Epithelial cell of prostate (primary cell): ENCODE measurements at regions not wholly inside any gene's neighbourhood (a gene's known extent, or its start where the extent isn't known, plus 50 kb on each side); places are given as distances from the start of the nearest gene placed in this dataset.
A peak's percentile ranks its signal among the peaks of the same experiment; 100 is the strongest.
"Not testable (repeated sequence)": the region's sequence is repeated elsewhere in the genome, so short reads cannot be mapped to it uniquely, and the experiment has no call there.

Experiments used
- DNase-seq: peaks from one replicate; pipeline ENCODE4 v3.0.0-alpha.2; 2011; ENCODE audit warnings: low read depth, low spot score
- H3K27ac ChIP-seq: fragments of 450-650 bp; 2 replicates; pipeline ENCODE4 v1.5.1; 2017; ENCODE audit warnings: mild to moderate bottlenecking

DNA sequence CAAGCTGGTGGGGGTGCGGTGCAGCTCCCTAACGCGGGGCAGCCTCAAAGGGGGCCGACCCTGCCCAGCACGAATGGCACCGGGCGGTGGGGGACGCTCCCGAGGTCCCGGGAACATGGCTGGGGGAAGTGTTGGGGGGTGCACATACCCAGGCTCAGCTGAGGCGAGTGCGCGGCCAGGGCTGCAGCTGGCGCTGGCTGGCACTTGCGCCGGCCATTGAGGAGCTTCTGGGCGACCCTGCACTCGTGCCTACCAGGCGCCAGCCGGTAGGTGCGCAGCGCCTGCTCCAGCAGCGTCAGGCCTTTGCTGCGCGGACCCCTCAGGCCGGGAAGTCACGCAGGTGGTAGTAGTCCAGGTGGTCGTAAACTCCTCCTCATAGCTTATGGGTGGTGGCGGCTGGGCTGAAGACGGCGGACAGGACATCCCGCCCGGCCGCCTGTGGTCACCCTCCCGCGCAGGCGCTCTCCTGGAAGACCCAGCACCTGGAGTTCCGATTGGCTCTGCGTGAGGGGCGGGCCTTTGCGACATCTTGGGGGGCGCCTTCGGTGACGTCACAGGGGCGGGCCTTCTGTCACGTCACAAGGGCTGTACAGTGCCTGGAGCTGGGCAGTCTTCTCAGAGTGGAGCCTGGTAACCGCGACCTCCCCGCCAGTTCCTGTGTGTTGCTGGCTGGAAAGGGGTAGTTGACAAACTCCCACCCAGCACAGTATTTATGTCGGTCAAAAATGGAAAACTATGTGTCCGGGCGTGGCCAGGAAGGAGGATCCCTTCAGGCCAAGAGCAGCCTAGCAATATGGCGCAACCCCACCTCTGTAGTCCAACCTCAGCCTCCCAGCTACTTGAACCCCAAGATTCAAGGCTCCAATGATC is 74.5 kb upstream of the ERV3-1 start:
- peak; percentile 57 for DNase-seq
- not testable (repeated sequence) for H3K27ac ChIP-seq

DNA sequence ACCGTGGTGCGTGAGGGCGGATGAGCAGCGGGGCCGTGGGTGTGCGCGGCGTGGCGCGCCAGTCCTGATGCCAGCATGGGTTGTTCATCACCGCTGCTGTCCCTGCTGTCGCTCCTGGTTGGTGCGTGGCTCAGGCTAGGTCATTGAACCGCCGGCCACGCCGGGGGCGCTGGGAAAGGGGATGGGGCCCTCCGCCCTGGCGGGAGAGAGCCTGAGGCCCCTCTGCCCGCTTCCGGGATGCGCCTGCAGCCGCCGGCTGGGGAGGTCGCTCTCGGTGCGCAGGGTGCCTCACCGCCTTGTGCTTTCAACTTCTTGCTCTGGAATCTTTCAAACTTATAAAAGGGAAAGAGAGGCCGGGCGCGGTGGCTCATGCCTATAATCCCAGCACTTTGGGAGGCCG is 68.5 kb upstream of the ERV3-1 start:
- not testable (repeated sequence) for H3K27ac ChIP-seq, DNase-seq

DNA sequence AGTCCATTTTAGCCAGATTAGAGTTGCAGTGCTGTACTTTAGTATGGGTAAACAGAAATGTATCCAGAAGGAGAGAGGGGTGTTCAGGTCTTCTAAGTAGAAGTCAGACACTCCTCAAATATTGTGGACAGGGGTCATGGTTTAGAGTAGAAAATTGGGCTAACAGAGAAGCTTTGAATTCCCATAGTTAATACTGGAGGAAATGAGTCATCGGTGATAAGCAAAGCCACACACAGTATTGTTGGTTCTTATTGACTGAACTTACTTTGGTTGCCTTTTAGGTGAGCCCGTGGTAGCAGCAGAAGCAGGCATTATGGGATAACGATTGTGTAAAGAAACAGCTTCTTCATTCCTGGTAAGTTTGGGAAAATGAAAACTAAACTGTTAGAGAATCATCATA is 66.7 kb upstream of the ERV3-1 start:
- H3K27ac ChIP-seq = not testable (repeated sequence)

DNA sequence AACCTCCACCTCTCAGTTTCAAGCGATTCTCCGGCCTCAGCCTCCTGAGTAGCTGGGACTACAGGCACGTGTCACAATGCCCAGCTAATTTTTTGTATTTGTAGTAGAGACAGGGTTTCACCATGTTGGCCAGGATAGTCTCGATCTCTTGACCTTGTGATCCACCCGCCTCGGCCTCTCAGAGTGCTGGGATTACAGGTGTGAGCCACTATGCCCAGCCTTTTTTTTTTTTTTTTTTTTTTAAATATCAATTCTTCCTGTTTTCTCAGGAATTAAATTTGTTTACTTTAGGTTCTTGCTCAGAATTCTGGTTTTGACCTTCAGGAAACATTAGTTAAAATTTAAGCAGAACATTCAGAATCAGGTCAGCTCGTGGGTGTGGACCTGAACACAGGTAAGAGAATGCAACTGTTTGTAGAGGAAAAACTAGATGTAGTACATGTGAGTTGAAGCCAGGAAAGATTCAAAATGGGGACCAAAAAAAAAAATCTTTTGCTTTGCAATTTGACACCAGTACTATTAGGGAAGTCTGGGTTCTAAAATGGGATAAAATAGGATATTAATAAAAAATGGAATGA is 65.5 kb upstream of the ERV3-1 start:
- DNase-seq, H3K27ac ChIP-seq: not testable (repeated sequence)

More for the DNA sequence above, 66.7 kb upstream of the ERV3-1 start:
- DNase-seq = not testable (repeated sequence)

GRCh38 chr7:65069476-65069875 is 63.0 kb upstream of the ERV3-1 start:
- H3K27ac ChIP-seq, DNase-seq: not testable (repeated sequence)

DNA sequence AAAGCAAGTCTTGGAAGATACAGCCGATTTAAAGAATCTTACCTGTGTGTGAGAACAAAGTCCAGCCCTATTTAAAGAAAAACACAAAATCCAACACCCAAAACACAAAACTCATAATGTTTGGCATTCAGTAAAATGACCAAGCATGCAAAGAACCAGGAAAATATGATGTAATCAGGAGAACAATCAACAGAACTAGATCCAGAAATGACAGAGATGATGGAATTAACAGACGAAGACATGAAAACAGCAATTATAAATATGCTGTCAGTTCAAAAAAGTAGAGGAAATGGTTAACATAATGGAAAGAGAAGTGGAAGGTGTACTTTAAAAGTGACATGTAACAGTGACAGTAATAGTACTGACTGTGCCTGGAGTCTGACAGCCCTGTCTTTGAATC is 56.1 kb upstream of the ERV3-1 start:
- not testable (repeated sequence) for H3K27ac ChIP-seq, DNase-seq

DNA sequence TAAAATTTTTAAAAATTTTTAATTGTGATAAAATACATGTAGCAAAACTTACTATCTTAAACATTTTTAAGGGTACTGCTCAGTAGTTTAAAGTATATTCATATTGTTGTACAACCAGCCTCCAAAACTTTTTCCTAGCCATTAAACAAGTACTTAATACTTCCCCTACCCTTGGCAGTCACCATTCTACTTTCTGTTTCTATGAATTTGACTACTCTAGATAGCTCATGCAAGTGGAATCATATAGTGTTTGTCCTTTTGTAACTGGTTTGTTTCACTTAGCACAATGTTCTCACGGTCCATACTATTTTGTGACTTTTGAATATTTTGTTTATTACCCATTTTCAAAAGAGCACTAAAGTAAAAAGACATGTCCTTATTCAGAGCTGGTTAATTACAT is 52.8 kb upstream of the ERV3-1 start:
- DNase-seq = not testable (repeated sequence)

More for the DNA sequence above, 52.8 kb upstream of the ERV3-1 start:
- H3K27ac ChIP-seq = not testable (repeated sequence)
